Esophagus muscularis mucosa (tissue), 4 donors: ENCODE measurements at regions not wholly inside any gene's neighbourhood (a gene's known extent, or its start where the extent isn't known, plus 50 kb on each side); places are given as distances from the start of the nearest gene placed in this dataset.

ENCODE experiments used
- EP300 ChIP-seq: sonication (generic); formaldehyde crosslinking; IDR thresholded peaks from one replicate; pipeline ENCODE4 v1.6.1; 2017; ENCODE audit warnings: antibody characterized with exemption
- POLR2A ChIP-seq: fragments of 450-650 bp; IDR thresholded peaks from one replicate; pipeline ENCODE4 v1.6.1; 2017; ENCODE audit warnings: antibody characterized with exemption, moderate library complexity, mild to moderate bottlenecking, low read depth
- POLR2AphosphoS5 ChIP-seq, 2 donors: sonication (generic); formaldehyde crosslinking; IDR thresholded peaks; one replicate each; pipeline ENCODE4 v1.6.1; 2017; ENCODE audit warnings: antibody characterized with exemption in 2 of 2
- TF ChIP-seq, protein P1 (sequence below), 3 experiments: fragments of 200-600 bp in 2 of 3; fragments of 450-650 bp in 1 of 3; sonication (generic) in 2 of 3; IDR thresholded peaks; one replicate each; pipeline ENCODE4 v1.5.1; 2017 to 2019; ENCODE audit warnings: antibody characterized with exemption in 3 of 3, mild to moderate bottlenecking in 2 of 3, moderate library complexity in 1 of 3

DNA sequence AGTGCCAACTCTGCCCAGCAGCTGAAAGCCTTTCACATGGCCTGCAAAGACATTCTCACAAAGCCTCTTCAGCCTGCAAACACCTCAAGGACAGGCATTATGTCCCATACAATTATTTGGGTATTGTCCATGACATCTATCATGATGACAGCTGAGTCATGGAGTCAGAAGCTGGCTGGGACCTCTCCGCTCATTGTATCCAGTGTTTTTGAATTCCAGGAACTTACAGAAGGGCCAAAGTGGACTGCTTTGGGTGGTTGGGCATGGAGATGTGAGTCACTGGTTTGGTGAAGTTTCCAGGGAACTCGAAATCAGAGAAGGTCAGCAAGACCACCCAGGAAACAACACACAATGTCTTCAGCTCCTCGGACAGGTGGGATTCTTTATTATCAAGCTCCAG, 188.6 kb upstream of the CCL2 start:
- TF ChIP-seq, protein P1, sequence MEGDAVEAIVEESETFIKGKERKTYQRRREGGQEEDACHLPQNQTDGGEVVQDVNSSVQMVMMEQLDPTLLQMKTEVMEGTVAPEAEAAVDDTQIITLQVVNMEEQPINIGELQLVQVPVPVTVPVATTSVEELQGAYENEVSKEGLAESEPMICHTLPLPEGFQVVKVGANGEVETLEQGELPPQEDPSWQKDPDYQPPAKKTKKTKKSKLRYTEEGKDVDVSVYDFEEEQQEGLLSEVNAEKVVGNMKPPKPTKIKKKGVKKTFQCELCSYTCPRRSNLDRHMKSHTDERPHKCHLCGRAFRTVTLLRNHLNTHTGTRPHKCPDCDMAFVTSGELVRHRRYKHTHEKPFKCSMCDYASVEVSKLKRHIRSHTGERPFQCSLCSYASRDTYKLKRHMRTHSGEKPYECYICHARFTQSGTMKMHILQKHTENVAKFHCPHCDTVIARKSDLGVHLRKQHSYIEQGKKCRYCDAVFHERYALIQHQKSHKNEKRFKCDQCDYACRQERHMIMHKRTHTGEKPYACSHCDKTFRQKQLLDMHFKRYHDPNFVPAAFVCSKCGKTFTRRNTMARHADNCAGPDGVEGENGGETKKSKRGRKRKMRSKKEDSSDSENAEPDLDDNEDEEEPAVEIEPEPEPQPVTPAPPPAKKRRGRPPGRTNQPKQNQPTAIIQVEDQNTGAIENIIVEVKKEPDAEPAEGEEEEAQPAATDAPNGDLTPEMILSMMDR (IDR thresholded peaks at IDR 0.05), result no peak
- TF ChIP-seq POLR2AphosphoS5 (IDR thresholded peaks at IDR 0.05), result no peak
- no peak for TF ChIP-seq EP300
- TF ChIP-seq POLR2A, result no peak
